ENCODE measurements at regions not wholly inside any gene's neighbourhood (a gene's known extent, or its start where the extent isn't known, plus 50 kb on each side); places are given as distances from the start of the nearest gene placed in this dataset.
"Not testable (repeated sequence)": the region's sequence is repeated elsewhere in the genome, so short reads cannot be mapped to it uniquely, and the experiment has no call there.

- DNase-seq, result no peak
Observed at GRCh38 chr9:21708260-21708711, 94.2 kb upstream of the MTAP start.

- DNase-seq, result no peak
Observed at GRCh38 chr9:21708856-21709255, 93.6 kb upstream of the MTAP start.

- DNase-seq, result peak; percentile 57
Observed at GRCh38 chr9:21709464-21710058, 92.9 kb upstream of the MTAP start.

GRCh38 chr9:21710548-21711191, 91.8 kb upstream of the MTAP start:
- DNase-seq, result no peak

GRCh38 chr9:21711504-21711903, 90.9 kb upstream of the MTAP start:
- DNase-seq, result no peak

- DNase-seq, result no peak
Observed at GRCh38 chr9:21715408-21715807, 87.0 kb upstream of the MTAP start.

- DNase-seq, result no peak
Observed at GRCh38 chr9:21720758-21721157, 81.7 kb upstream of the MTAP start.

- not testable (repeated sequence) for DNase-seq
Observed at GRCh38 chr9:21727411-21727810, 75.0 kb upstream of the MTAP start.

- no peak for DNase-seq
Observed at GRCh38 chr9:21728781-21729180, 73.7 kb upstream of the MTAP start.

- DNase-seq, result no peak
Observed at GRCh38 chr9:21729648-21730047, 72.8 kb upstream of the MTAP start.

- DNase-seq, result no peak
Observed at GRCh38 chr9:21730899-21731298, 71.5 kb upstream of the MTAP start.

GRCh38 chr9:21741151-21741550, 61.3 kb upstream of the MTAP start:
- DNase-seq, result no peak

GRCh38 chr9:21744320-21744719, 58.1 kb upstream of the MTAP start:
- no peak for DNase-seq

GRCh38 chr9:21744841-21745240, 57.6 kb upstream of the MTAP start:
- DNase-seq, result no peak

- no peak for DNase-seq
Observed at GRCh38 chr9:21746550-21746949, 55.9 kb upstream of the MTAP start.

- DNase-seq, result no peak
Observed at GRCh38 chr9:21747175-21747574, 55.3 kb upstream of the MTAP start.

GRCh38 chr9:21750021-21750735, 52.3 kb upstream of the MTAP start:
- DNase-seq, result no peak

- DNase-seq, result no peak
Observed at GRCh38 chr9:21751998-21752397, 50.4 kb upstream of the MTAP start.
